HG03457 (cell line): ENCODE measurements at regions not wholly inside any gene's neighbourhood (a gene's known extent, or its start where the extent isn't known, plus 50 kb on each side); places are given as distances from the start of the nearest gene placed in this dataset.

Experiments
- ATAC-seq: cut with Tn5 transposase; IDR thresholded peaks from one replicate; pipeline ENCODE4 v1.9.1; 2021; ENCODE audit warnings: moderate number of reproducible peaks; ENCODE audit not compliant: unreplicated experiment

- no peak for ATAC-seq
Observed at GRCh38 chr9:79280691-79281090, 291.1 kb upstream of the TLE4 start.

GRCh38 chr9:79284081-79284480 lies 287.7 kb upstream of the TLE4 start:
- ATAC-seq = no peak

GRCh38 chr9:79286992-79287707 lies 284.6 kb upstream of the TLE4 start:
- no peak for ATAC-seq

- ATAC-seq = no peak
Observed at GRCh38 chr9:79287708-79288290, 284.0 kb upstream of the TLE4 start.

GRCh38 chr9:79289856-79290255 lies 281.9 kb upstream of the TLE4 start:
- no peak for ATAC-seq

GRCh38 chr9:79292731-79293280 lies 279.0 kb upstream of the TLE4 start:
- no peak for ATAC-seq

GRCh38 chr9:79300068-79300467 lies 271.7 kb upstream of the TLE4 start:
- ATAC-seq = no peak

- no peak for ATAC-seq
Observed at GRCh38 chr9:79301085-79301484, 270.7 kb upstream of the TLE4 start.

GRCh38 chr9:79301551-79302391 lies 270.0 kb upstream of the TLE4 start:
- ATAC-seq = no peak

GRCh38 chr9:79302569-79302968 lies 269.2 kb upstream of the TLE4 start:
- no peak for ATAC-seq

- ATAC-seq = no peak
Observed at GRCh38 chr9:79308012-79308411, 263.8 kb upstream of the TLE4 start.

GRCh38 chr9:79312686-79313421 lies 258.9 kb upstream of the TLE4 start:
- ATAC-seq = no peak

- no peak for ATAC-seq
Observed at GRCh38 chr9:79325501-79325900, 246.3 kb upstream of the TLE4 start.

GRCh38 chr9:79329861-79330260 lies 241.9 kb upstream of the TLE4 start:
- ATAC-seq = no peak

- ATAC-seq = no peak
Observed at GRCh38 chr9:79334001-79334400, 237.8 kb upstream of the TLE4 start.

GRCh38 chr9:79334711-79335110 lies 237.1 kb upstream of the TLE4 start:
- ATAC-seq = no peak

- no peak for ATAC-seq
Observed at GRCh38 chr9:79335987-79336386, 235.8 kb upstream of the TLE4 start.

GRCh38 chr9:79341561-79341960 lies 230.2 kb upstream of the TLE4 start:
- ATAC-seq = no peak

GRCh38 chr9:79346350-79347020 lies 225.3 kb upstream of the TLE4 start:
- ATAC-seq = no peak

- ATAC-seq = no peak
Observed at GRCh38 chr9:79352322-79352721, 219.4 kb upstream of the TLE4 start.
